Prostate gland (tissue), 2 donors: ENCODE measurements at regions not wholly inside any gene's neighbourhood (a gene's known extent, or its start where the extent isn't known, plus 50 kb on each side); places are given as distances from the start of the nearest gene placed in this dataset.

ENCODE experiments used
- CTCF ChIP-seq, 4 experiments: fragments of 200-600 bp in 2 of 4; fragments of 450-650 bp in 2 of 4; sonication (generic) in 2 of 4; IDR thresholded peaks; 1 replicate in 3 of 4; 2 replicates in 1 of 4; pipeline ENCODE4 v1.5.1; 2016 to 2019; ENCODE audit warnings: antibody characterized with exemption in 4 of 4, mild to moderate bottlenecking in 2 of 4, moderate library complexity in 2 of 4
- POLR2A ChIP-seq: fragments of 450-650 bp; IDR thresholded peaks from one replicate; pipeline ENCODE4 v1.6.1; 2016; ENCODE audit warnings: antibody characterized with exemption, mild to moderate bottlenecking

- TF ChIP-seq CTCF (IDR thresholded peaks at IDR 0.05): no peak
- TF ChIP-seq POLR2A: no peak
Measured at GRCh38 chr15:79678032-79678701, 218.6 kb downstream of the MTHFS start.
